SK-N-MC (cell line): ENCODE measurements at regions not wholly inside any gene's neighbourhood (a gene's known extent, or its start where the extent isn't known, plus 50 kb on each side); places are given as distances from the start of the nearest gene placed in this dataset.

Experiments used
- EZH2 ChIP-seq: fragments of 200-600 bp; sonication (generic); IDR thresholded peaks from one replicate; pipeline ENCODE4 v1.6.1; 2017; ENCODE audit warnings: antibody characterized with exemption
- POLR2AphosphoS5 ChIP-seq: IDR thresholded peaks from 2 replicates; pipeline ENCODE4 v1.6.1; 2012; ENCODE audit warnings: mild to moderate bottlenecking, low read depth, low read length, borderline replicate concordance

- TF ChIP-seq EZH2 (no peak), POLR2AphosphoS5 (no peak)
These were observed 526.1 kb upstream of the NRP1 start for GRCh38 chr10:33860552-33860951.
